ENCODE measurements at regions not wholly inside any gene's neighbourhood (a gene's known extent, or its start where the extent isn't known, plus 50 kb on each side); places are given as distances from the start of the nearest gene placed in this dataset.

DNA sequence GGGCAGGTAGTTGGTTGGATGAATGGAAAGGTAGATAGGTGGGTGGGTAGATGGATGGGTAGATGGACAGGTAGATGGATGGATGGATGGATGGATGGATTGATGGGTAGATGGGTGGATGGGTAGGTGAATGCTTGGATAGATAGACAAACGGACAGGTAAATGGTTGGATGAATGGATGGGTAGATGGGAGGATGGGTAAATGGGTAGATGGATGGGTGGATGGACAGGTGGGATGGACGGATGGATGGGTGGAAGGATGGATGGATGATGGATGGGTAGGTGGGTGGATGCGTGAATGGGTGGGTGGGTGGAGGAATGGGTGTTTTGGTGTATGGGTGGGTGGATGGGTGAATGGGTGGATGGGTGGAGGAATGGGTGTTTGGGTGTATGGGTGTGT is 50.1 kb upstream of the ASAP2 start:
- DNase-seq (ENCODE audit: low read depth in 2 of 2): no peak

DNA sequence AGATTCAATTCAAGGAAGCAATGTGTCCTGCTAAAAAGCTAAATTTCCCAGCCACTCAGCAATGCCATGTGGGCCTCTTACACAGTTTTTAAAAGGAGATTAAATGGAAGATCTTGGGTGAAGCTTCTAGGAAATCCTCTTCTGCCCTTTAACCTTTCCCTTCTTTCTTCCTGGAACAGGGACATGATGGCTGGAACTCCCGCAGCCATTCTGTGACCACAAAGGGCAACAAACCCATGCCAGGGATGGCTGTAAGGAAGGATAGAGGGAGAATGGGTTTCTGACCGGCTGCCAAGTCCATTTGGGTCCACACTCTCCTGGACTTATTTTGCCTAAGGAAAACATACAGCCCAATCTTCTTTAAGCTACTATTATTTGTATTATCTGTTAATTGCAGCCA is 52.6 kb upstream of the ASAP2 start:
- DNase-seq (ENCODE audit: low read depth in 2 of 2): no peak

DNA sequence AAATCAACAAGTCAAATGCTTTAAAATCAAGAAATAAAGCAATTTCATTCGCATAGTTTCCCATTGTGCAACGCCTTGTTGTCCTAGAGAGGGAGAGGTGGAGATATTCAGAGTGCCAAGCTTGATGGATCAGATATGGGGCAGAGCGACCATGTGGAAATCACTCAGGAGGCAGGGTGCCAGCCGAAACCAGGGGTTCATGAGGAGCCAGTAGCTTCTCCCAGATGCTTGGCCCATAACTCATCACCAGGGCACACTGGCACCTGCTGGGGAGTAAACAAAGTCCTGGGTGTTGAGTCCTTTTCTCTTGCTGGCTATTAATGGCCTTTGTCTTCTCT is 53.0 kb upstream of the ASAP2 start:
- DNase-seq (ENCODE audit: low read depth in 2 of 2): no peak

GRCh38 chr2:9152975-9153642 is 53.5 kb upstream of the ASAP2 start:
- no peak for DNase-seq (ENCODE audit: low read depth in 2 of 2)

- no peak for DNase-seq (ENCODE audit: low read depth in 2 of 2)
Measured at GRCh38 chr2:9150906-9151305, 55.7 kb upstream of the ASAP2 start.

DNA sequence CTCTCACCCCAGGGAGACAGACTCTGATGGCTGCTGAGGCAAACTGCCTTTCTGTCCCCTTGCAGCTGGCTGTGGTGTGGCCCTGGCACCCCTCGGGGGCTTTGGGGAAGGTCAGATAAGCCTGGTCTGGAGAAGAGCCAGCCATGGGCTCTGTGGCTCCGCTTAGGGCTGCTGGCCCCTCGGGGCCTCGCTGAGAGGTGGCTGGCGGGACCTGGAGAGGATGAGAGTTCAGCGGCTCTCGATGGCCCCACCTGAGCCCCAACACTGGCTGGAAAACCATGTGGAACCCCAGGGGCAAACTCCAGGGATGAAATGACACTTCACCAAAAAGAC is 56.1 kb upstream of the ASAP2 start:
- DNase-seq (ENCODE audit: low read depth in 2 of 2): no peak

DNA sequence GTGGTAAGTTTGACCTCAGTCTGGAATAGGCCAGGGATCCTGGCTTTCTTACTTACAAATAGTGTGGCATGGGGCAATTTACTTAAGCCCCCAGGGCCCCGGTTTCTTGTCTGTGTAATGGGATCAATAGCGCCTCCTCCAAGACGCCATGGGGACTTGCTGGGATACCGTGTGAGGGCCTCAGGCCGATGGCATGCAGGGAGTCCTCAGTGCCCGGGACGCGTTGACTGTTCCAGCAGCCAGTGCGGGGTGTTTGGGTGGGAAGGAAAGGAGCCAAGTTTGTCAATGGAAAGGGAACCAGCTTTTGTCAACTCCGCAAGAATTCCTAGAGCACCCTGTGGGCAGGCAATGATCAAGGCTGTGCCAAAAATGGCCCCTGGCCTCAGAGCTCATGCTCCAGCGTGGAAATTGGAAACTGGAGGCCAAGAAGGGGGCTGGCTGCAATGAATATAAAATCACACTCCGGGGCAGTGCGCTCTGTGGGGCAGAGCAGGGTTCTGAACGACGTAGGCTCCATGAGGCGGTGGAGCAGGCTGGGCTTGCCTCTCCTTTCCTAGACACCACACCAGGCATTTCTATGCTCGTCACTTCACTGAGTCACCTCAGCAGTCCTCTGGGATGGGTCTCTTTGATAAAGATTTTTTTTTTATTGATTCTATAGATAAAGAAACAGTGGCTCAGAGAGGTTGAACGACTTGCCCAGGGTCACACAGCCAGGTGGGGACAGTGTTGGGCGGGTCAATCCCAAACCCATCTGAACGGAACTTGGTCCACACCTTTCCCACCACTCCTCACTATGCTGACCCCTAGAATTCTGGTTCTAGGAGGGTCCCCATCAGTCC is 56.7 kb upstream of the ASAP2 start:
- DNase-seq (ENCODE audit: low read depth in 2 of 2): no peak

DNA sequence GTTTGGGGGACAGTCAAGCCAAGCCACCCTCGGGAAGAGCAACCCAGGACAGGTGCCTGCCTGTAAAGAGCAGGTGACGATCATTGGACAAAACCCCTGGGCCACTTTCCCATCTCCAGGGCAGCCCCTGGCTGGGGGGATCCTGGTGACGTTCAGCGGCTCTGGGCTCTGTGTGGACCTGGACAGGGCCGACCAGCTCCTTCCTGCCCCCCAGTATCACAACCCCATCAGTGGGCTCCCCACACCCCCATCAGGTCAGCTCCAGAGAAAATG is 57.3 kb upstream of the ASAP2 start:
- DNase-seq (ENCODE audit: low read depth in 2 of 2): no peak

DNA sequence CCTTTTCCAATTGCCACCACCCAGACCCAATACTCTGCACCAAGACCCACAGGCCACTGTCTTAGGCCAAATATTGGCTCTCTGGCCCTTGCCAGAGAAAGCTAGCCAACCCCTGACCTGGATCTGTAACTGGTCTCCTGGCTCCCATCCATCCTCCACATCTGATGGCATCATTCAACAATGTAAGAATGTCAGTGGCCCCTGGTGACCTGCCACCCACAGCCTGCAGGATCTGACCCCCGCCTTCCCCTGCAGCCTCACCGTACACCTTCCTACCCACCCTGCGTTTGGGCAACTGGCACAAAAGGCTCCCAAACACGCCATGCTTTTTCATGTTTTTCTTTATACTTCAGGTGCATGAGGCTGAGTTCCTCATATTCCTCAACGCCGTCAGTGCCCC is 60.0 kb upstream of the ASAP2 start:
- DNase-seq (ENCODE audit: low read depth in 2 of 2): no peak

- DNase-seq (ENCODE audit: low read depth in 2 of 2): no peak
Measured at GRCh38 chr2:9145752-9146430, 60.7 kb upstream of the ASAP2 start.

DNA sequence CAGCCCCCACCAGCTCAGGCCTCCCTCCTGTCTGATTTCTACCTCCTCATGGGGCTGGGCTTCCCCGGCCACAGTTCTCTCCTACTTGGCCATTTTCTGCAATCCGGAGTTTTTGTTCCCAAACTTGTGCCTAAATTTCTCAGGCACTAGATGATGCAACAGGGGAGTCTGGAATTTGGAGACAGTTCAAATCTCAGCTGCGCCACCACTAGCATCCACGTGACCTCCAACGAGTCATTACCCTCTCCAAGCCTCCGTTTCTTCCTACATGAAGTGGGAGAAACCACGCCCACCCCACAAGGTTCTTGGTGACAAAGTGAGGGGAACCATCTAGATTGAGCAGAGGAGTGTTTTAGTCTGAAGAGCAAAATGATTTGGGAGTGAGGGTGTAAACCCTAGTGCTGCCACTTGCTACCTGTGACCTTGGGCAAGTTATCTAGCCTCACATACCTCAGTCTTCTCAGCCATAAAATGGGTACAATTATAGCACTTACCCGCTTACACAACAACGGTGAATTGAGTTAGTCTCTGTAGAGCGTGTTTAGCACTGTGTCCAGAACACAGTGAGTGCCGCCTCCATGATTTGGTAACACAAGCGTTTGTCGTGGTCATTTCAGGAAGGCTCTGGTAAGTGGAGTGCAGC is 61.4 kb upstream of the ASAP2 start:
- DNase-seq (ENCODE audit: low read depth in 2 of 2): no peak

- DNase-seq (ENCODE audit: low read depth in 2 of 2): no peak
Measured at GRCh38 chr2:9144617-9145016, 62.0 kb upstream of the ASAP2 start.

GRCh38 chr2:9144046-9144445 is 62.6 kb upstream of the ASAP2 start:
- DNase-seq (ENCODE audit: low read depth in 2 of 2): no peak

- no peak for DNase-seq (ENCODE audit: low read depth in 2 of 2)
Measured at GRCh38 chr2:9143264-9143815, 63.3 kb upstream of the ASAP2 start.

- peak; percentile 68 to 76 for DNase-seq (ENCODE audit: low read depth in 2 of 2)
Measured at GRCh38 chr2:9142551-9143263, 63.9 kb upstream of the ASAP2 start.

GRCh38 chr2:9141706-9142460 is 64.7 kb upstream of the ASAP2 start:
- no peak for DNase-seq (ENCODE audit: low read depth in 2 of 2)

DNA sequence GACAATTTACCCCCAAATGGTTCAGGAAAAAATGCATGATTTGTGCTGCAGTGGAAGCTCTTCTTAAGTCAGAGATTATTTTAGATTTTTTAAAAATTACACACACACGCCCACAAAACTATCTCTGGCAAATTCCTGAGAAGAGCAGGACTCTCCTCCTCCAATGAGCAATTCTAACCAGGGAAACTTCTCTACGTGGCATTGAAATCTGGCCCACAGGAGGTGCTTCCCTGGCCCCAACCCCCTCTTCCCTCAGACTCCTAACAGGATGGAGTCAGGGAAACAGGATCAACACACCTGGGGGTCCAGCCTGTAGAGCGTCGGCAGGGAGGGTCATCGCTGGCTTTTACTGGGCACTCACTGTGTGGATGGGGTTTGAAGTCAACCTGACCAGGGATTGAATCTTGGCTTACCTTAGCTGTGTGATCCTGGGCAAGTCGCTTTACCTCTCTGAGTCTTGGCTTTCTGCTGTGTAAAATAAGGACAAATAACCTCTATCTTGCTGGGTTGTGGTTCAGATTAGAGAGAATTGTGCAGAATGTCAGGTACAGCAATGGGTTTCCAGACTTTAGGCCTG is 65.4 kb upstream of the ASAP2 start:
- no peak for DNase-seq (ENCODE audit: low read depth in 2 of 2)

GRCh38 chr2:9140645-9141044 is 66.0 kb upstream of the ASAP2 start:
- DNase-seq (ENCODE audit: low read depth in 2 of 2): no peak

- peak; percentile 60 to 64 for DNase-seq (ENCODE audit: low read depth in 2 of 2)
Measured at GRCh38 chr2:9139491-9140443, 66.8 kb upstream of the ASAP2 start.

Measured in stimulated activated CD4-positive, alpha-beta T cell treated with anti-CD3 and anti-CD28 coated beads, Interleukin-15, amount 100 ng/mL, for 48 hours (primary cell).